H1 (cell line): ENCODE measurements at regions not wholly inside any gene's neighbourhood (a gene's known extent, or its start where the extent isn't known, plus 50 kb on each side); places are given as distances from the start of the nearest gene placed in this dataset.

ENCODE experiments used
- FOSL1 ChIP-seq: IDR thresholded peaks from 2 replicates; pipeline ENCODE4 v1.6.1; 2011; ENCODE audit warnings: mild to moderate bottlenecking, low read depth, low read length, moderate library complexity; ENCODE audit not compliant: insufficient read depth
- SRF ChIP-seq: IDR thresholded peaks from 2 replicates; pipeline ENCODE4 v1.6.1; 2011; ENCODE audit warnings: mild to moderate bottlenecking, low read depth, low read length, moderate library complexity

- no peak for TF ChIP-seq SRF
- TF ChIP-seq FOSL1: no peak
These were observed 578.6 kb downstream of the RFPL4B start (continued) for GRCh38 chr6:112925702-112926101.
